SH-SY5Y (cell line): ENCODE measurements at regions not wholly inside any gene's neighbourhood (a gene's known extent, or its start where the extent isn't known, plus 50 kb on each side); places are given as distances from the start of the nearest gene placed in this dataset.

ENCODE experiments used
- GATA2 ChIP-seq: IDR thresholded peaks from 2 replicates; pipeline ENCODE4 v1.6.1; 2011; ENCODE audit warnings: mild to moderate bottlenecking, low read depth, low read length
- GATA3 ChIP-seq: IDR thresholded peaks from 2 replicates; pipeline ENCODE4 v1.6.1; 2011; ENCODE audit warnings: low read depth, mild to moderate bottlenecking, low read length, moderate library complexity

DNA sequence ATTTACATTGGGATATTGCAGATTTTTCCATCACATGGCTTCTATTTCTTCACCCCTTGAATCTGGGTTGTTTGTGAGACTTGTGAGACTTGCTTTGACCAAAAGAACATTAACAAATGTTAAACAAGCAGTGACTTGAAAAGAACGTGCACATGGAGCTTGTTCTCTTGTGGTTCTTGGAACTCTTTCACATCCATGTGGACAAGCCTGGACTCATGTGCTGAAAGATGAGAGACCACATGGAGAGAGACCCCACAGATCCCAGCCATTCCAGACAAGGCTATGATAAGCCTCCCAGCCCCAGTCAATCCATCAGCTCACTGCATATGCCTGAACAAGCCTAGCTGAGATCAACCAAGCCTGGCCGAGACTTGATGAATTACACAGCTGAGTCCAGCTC is 1365.7 kb upstream of the GJE1 start:
- TF ChIP-seq GATA3 (no peak), GATA2 (no peak)
